HL-60 (cell line): ENCODE measurements at regions not wholly inside any gene's neighbourhood (a gene's known extent, or its start where the extent isn't known, plus 50 kb on each side); places are given as distances from the start of the nearest gene placed in this dataset.

Experiments used
- GABPA ChIP-seq: IDR thresholded peaks from 2 replicates; pipeline ENCODE4 v1.6.1; 2012; ENCODE audit warnings: low read depth
- POLR2AphosphoS5 ChIP-seq: IDR thresholded peaks from 2 replicates; pipeline ENCODE4 v1.6.1; 2012; ENCODE audit warnings: low read depth
- TF ChIP-seq, protein P1 (sequence below): IDR thresholded peaks from one replicate; pipeline ENCODE4 v1.5.1; 2011; ENCODE audit warnings: low read length, control low read depth, inconsistent platforms; ENCODE audit not compliant: insufficient read depth
- TF ChIP-seq, protein P2 (sequence below): IDR thresholded peaks from 2 replicates; pipeline ENCODE4 v1.6.1; 2012; ENCODE audit warnings: low read depth; ENCODE audit not compliant: insufficient replicate concordance

DNA sequence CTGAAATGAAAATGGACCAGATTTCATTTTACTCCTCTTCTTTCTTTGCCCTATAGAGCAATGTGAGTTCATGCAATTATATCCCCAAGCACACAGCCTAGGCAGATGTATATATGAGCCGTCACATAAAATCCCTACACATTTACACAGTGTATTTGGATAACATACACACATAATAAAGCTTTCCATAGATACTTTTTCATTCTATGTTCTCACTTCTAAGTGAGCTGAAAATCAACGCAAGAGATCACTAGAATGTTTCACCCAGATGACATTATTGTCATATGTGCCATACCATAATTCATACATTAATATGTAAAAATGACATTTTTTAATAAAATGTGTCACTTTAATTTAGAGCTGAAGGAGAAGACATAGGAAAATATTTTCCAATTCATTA lies 129.4 kb downstream of the INHBA start:
- TF ChIP-seq, protein P1, sequence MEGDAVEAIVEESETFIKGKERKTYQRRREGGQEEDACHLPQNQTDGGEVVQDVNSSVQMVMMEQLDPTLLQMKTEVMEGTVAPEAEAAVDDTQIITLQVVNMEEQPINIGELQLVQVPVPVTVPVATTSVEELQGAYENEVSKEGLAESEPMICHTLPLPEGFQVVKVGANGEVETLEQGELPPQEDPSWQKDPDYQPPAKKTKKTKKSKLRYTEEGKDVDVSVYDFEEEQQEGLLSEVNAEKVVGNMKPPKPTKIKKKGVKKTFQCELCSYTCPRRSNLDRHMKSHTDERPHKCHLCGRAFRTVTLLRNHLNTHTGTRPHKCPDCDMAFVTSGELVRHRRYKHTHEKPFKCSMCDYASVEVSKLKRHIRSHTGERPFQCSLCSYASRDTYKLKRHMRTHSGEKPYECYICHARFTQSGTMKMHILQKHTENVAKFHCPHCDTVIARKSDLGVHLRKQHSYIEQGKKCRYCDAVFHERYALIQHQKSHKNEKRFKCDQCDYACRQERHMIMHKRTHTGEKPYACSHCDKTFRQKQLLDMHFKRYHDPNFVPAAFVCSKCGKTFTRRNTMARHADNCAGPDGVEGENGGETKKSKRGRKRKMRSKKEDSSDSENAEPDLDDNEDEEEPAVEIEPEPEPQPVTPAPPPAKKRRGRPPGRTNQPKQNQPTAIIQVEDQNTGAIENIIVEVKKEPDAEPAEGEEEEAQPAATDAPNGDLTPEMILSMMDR, result no peak
- TF ChIP-seq POLR2AphosphoS5, result no peak
- no peak for TF ChIP-seq GABPA
- TF ChIP-seq, protein P2, sequence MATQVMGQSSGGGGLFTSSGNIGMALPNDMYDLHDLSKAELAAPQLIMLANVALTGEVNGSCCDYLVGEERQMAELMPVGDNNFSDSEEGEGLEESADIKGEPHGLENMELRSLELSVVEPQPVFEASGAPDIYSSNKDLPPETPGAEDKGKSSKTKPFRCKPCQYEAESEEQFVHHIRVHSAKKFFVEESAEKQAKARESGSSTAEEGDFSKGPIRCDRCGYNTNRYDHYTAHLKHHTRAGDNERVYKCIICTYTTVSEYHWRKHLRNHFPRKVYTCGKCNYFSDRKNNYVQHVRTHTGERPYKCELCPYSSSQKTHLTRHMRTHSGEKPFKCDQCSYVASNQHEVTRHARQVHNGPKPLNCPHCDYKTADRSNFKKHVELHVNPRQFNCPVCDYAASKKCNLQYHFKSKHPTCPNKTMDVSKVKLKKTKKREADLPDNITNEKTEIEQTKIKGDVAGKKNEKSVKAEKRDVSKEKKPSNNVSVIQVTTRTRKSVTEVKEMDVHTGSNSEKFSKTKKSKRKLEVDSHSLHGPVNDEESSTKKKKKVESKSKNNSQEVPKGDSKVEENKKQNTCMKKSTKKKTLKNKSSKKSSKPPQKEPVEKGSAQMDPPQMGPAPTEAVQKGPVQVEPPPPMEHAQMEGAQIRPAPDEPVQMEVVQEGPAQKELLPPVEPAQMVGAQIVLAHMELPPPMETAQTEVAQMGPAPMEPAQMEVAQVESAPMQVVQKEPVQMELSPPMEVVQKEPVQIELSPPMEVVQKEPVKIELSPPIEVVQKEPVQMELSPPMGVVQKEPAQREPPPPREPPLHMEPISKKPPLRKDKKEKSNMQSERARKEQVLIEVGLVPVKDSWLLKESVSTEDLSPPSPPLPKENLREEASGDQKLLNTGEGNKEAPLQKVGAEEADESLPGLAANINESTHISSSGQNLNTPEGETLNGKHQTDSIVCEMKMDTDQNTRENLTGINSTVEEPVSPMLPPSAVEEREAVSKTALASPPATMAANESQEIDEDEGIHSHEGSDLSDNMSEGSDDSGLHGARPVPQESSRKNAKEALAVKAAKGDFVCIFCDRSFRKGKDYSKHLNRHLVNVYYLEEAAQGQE, result no peak
